Esophagus squamous epithelium (tissue), 5 donors: ENCODE measurements at regions not wholly inside any gene's neighbourhood (a gene's known extent, or its start where the extent isn't known, plus 50 kb on each side); places are given as distances from the start of the nearest gene placed in this dataset.

Experiments
- DNase-seq: peaks from one replicate; lab custom pipeline; 2025; lab: John Stamatoyannopoulos, UW
- H3K27ac ChIP-seq, 4 donors: fragments of 200-600 bp; sonication (generic); one replicate each; pipeline ENCODE4 v1.5.1; 2016 to 2019; ENCODE audit warnings: mild to moderate bottlenecking in 1 of 4
- H3K27me3 ChIP-seq, 4 donors: fragments of 200-600 bp; sonication (generic); 1 replicate in 3 of 4; 2 replicates in 1 of 4; pipeline versions ENCODE4 v1.5.1 to v1.6.0; 2017 to 2021; ENCODE audit warnings: antibody characterized with exemption in 1 of 4
- H3K36me3 ChIP-seq, 3 donors: fragments of 200-600 bp; sonication (generic); one replicate each; pipeline ENCODE4 v1.5.1; 2016 to 2019
- H3K4me1 ChIP-seq, 3 donors: fragments of 200-600 bp; sonication (generic); one replicate each; pipeline ENCODE4 v1.5.1; 2017 to 2019
- H3K4me3 ChIP-seq, 4 donors: fragments of 200-600 bp; sonication (generic); 1 replicate in 3 of 4; 2 replicates in 1 of 4; pipeline ENCODE4 v1.5.1; 2016 to 2019; ENCODE audit warnings: mild to moderate bottlenecking in 2 of 4, moderate library complexity in 1 of 4
- H3K9me3 ChIP-seq, 3 donors: fragments of 200-600 bp; sonication (generic); one replicate each; pipeline ENCODE4 v1.5.1; 2016 to 2019
- CTCF ChIP-seq, 6 experiments: fragments of 450-650 bp in 4 of 6; fragments of 200-600 bp in 2 of 6; sonication (generic) in 2 of 6; IDR thresholded peaks; one replicate each; pipeline ENCODE4 v1.5.1; 2016 to 2019; ENCODE audit warnings: antibody characterized with exemption in 6 of 6, mild to moderate bottlenecking in 4 of 6, moderate library complexity in 4 of 6
- POLR2A ChIP-seq, 4 donors: fragments of 450-650 bp; IDR thresholded peaks; one replicate each; pipeline ENCODE4 v1.6.1; 2017; ENCODE audit warnings: antibody characterized with exemption in 4 of 4, mild to moderate bottlenecking in 4 of 4, moderate library complexity in 3 of 4
- WGBS, 2 donors: methylation state at CpG; one replicate each; pipeline ENCODE4 v1.1.5; 2018; 5-methylcytosine and 5-hydroxymethylcytosine counted together
- intact Hi-C: fragments of 100-400 bp; cut with DNase I; formaldehyde crosslinking; loops from one replicate; pipeline ENCODE4 v1.15.0; 2022
- donor health status: DM: yes; HTN: yes; CAD: no.

- Histone ChIP-seq H3K4me1 (no peaks in the 10 kb centered on the region), H3K27ac (no peak overlapping the region), H3K27me3 (no peaks in the 10 kb centered on the region), H3K36me3 (no peaks in the 10 kb centered on the region), H3K9me3 (no peaks in the 10 kb centered on the region), H3K4me3 (no peak overlapping the region)
- intact Hi-C loops: no loop called here
- no peak for DNase-seq
- WGBS, 2 donors: 89 to 90% methylated on average over 7 to 9 of the region's 9 CpGs
- TF ChIP-seq POLR2A (IDR thresholded peaks at IDR 0.05): no peak
- no peak for TF ChIP-seq CTCF (IDR thresholded peaks at IDR 0.05)
Observed at GRCh38 chr5:6216471-6217075, 161.8 kb downstream of the MED10 start.

- DNase-seq: no peak
- TF ChIP-seq CTCF (IDR thresholded peaks at IDR 0.05): no peak
- TF ChIP-seq POLR2A (IDR thresholded peaks at IDR 0.05): no peak
- H3K9me3 ChIP-seq: no peaks in the 10 kb centered on the region
- no peak overlapping the region for H3K27ac ChIP-seq
- H3K27me3 ChIP-seq: no peaks in the 10 kb centered on the region
- no peaks in the 10 kb centered on the region for H3K4me1 ChIP-seq
- H3K4me3 ChIP-seq: no peak overlapping the region
- intact Hi-C loops: no loop called here
- H3K36me3 ChIP-seq: no peaks in the 10 kb centered on the region
- 79 to 94% methylated on average over 4 to 7 of the region's 8 CpGs for WGBS, 2 donors
Observed at GRCh38 chr5:6215891-6216290, 162.5 kb downstream of the MED10 start.

GRCh38 chr5:6212244-6212643 is 166.1 kb downstream of the MED10 start:
- H3K36me3 ChIP-seq: no peaks in the 10 kb centered on the region
- TF ChIP-seq POLR2A (IDR thresholded peaks at IDR 0.05) (no peak), CTCF (IDR thresholded peaks at IDR 0.05) (no peak)
- no peaks in the 10 kb centered on the region for H3K9me3 ChIP-seq
- no peak for DNase-seq
- H3K4me3 ChIP-seq: no peak overlapping the region
- H3K27me3 ChIP-seq: no peaks in the 10 kb centered on the region
- intact Hi-C loops: no loop called here
- no peak overlapping the region for H3K27ac ChIP-seq
- WGBS, 2 donors: 60 to 67% methylated on average over 1 of the region's 1 CpG
- no peaks in the 10 kb centered on the region for H3K4me1 ChIP-seq

GRCh38 chr5:6206501-6206900 is 171.8 kb downstream of the MED10 start:
- Histone ChIP-seq H3K36me3 (no peaks in the 10 kb centered on the region), H3K4me3 (no peak overlapping the region), H3K27ac (no peak overlapping the region), H3K27me3 (no peaks in the 10 kb centered on the region), H3K9me3 (no peaks in the 10 kb centered on the region), H3K4me1 (no peaks in the 10 kb centered on the region)
- WGBS, 2 donors: 86% methylated on average over 1 of the region's 1 CpG
- DNase-seq: no peak
- TF ChIP-seq POLR2A (IDR thresholded peaks at IDR 0.05) (no peak), CTCF (IDR thresholded peaks at IDR 0.05) (no peak)
- intact Hi-C loops: no loop called here

- TF ChIP-seq CTCF (IDR thresholded peaks at IDR 0.05) (no peak), POLR2A (IDR thresholded peaks at IDR 0.05) (no peak)
- 69 to 76% methylated on average over 3 to 4 of the region's 4 CpGs for WGBS, 2 donors
- Histone ChIP-seq H3K4me3 (no peak overlapping the region), H3K4me1 (no peaks in the 10 kb centered on the region), H3K9me3 (no peaks in the 10 kb centered on the region), H3K36me3 (no peaks in the 10 kb centered on the region), H3K27me3 (peaks cover 0 to under 1% (median 0%) of the 10 kb centered on the region in 4 donors), H3K27ac (no peak overlapping the region)
- DNase-seq: no peak
- intact Hi-C loops: no loop called here
Observed at GRCh38 chr5:6202968-6203365, 175.4 kb downstream of the MED10 start.
